GM12892 (cell line): ENCODE measurements at regions not wholly inside any gene's neighbourhood (a gene's known extent, or its start where the extent isn't known, plus 50 kb on each side); places are given as distances from the start of the nearest gene placed in this dataset.
"Not testable (repeated sequence)": the region's sequence is repeated elsewhere in the genome, so short reads cannot be mapped to it uniquely, and the experiment has no call there.

Source experiments
- DNase-seq: peaks from one replicate; pipeline ENCODE4 v3.0.0; 2011; ENCODE audit not compliant: insufficient read length
- FAIRE-seq: peaks from 2 replicates; lab custom pipeline; 2011; peaks lifted over from hg19 to GRCh38; lab: Jason Lieb, UNC
- POLR2A ChIP-seq: IDR thresholded peaks from 2 replicates; pipeline ENCODE4 v1.6.1; 2011; ENCODE audit warnings: low read depth, low read length, control low read depth
- POLR2AphosphoS5 ChIP-seq: IDR thresholded peaks from 2 replicates; pipeline ENCODE4 v1.6.1; 2011; ENCODE audit warnings: low read depth, low read length, control low read depth
- TAF1 ChIP-seq: IDR thresholded peaks from 2 replicates; pipeline ENCODE4 v1.6.1; 2011; ENCODE audit warnings: low read depth, mild to moderate bottlenecking, control low read depth, low read length, borderline replicate concordance

- FAIRE-seq = no peak
- no peak for DNase-seq
- TF ChIP-seq TAF1 = no peak
- no peak for TF ChIP-seq POLR2AphosphoS5
- TF ChIP-seq POLR2A = no peak
Measured at GRCh38 chr3:156035158-156035557, 85.2 kb upstream of the KCNAB1 start.

GRCh38 chr3:156036258-156037053 is 83.9 kb upstream of the KCNAB1 start:
- FAIRE-seq (no peak), DNase-seq (no peak)
- no peak for TF ChIP-seq POLR2AphosphoS5

GRCh38 chr3:156037356-156037755 is 83.0 kb upstream of the KCNAB1 start:
- FAIRE-seq (no peak), DNase-seq (no peak)
- TF ChIP-seq TAF1 (no peak), POLR2AphosphoS5 (no peak), POLR2A (no peak)

GRCh38 chr3:156038869-156039268 is 81.5 kb upstream of the KCNAB1 start:
- TF ChIP-seq TAF1 (no peak), POLR2A (no peak), POLR2AphosphoS5 (no peak)
- FAIRE-seq (no peak), DNase-seq (no peak)

GRCh38 chr3:156040041-156040440 is 80.3 kb upstream of the KCNAB1 start:
- FAIRE-seq (no peak), DNase-seq (no peak)
- TF ChIP-seq TAF1 (no peak), POLR2AphosphoS5 (no peak)

GRCh38 chr3:156041216-156041841 is 79.0 kb upstream of the KCNAB1 start:
- DNase-seq, FAIRE-seq: not testable (repeated sequence)

- not testable (repeated sequence) for FAIRE-seq, DNase-seq
Measured at GRCh38 chr3:156041856-156042255, 78.5 kb upstream of the KCNAB1 start.

GRCh38 chr3:156043832-156044633 is 76.3 kb upstream of the KCNAB1 start:
- DNase-seq, FAIRE-seq: not testable (repeated sequence)

GRCh38 chr3:156044634-156044975 is 75.8 kb upstream of the KCNAB1 start:
- no peak for DNase-seq
- TF ChIP-seq TAF1 = no peak
- TF ChIP-seq POLR2A = no peak
- TF ChIP-seq POLR2AphosphoS5 = no peak
- no peak for FAIRE-seq

GRCh38 chr3:156048483-156048882 is 71.9 kb upstream of the KCNAB1 start:
- FAIRE-seq = not testable (repeated sequence)

GRCh38 chr3:156050918-156051317 is 69.5 kb upstream of the KCNAB1 start:
- DNase-seq = no peak
- FAIRE-seq = no peak
- no peak for TF ChIP-seq POLR2AphosphoS5

More at GRCh38 chr3:156048483-156048882, 71.9 kb upstream of the KCNAB1 start:
- DNase-seq = not testable (repeated sequence)

GRCh38 chr3:156051651-156052050 is 68.7 kb upstream of the KCNAB1 start:
- FAIRE-seq (no peak), DNase-seq (no peak)
- TF ChIP-seq POLR2A (no peak), POLR2AphosphoS5 (no peak), TAF1 (no peak)
